Body of pancreas (tissue), 4 donors: ENCODE measurements at regions not wholly inside any gene's neighbourhood (a gene's known extent, or its start where the extent isn't known, plus 50 kb on each side); places are given as distances from the start of the nearest gene placed in this dataset.
A peak's percentile ranks its signal among the peaks of the same experiment; 100 is the strongest.

Experiments used
- ATAC-seq: fragments of 150-250 bp; one replicate; pipeline ENCODE4 v1.9.1; 2016
- DNase-seq, 4 donors: peaks; one replicate each; pipeline ENCODE4 v3.0.0-alpha.2; 2019
- H3K27ac ChIP-seq, 4 donors: fragments of 200-600 bp; sonication (generic); 1 replicate in 3 of 4; 2 replicates in 1 of 4; pipeline versions ENCODE4 v1.5.1 to v1.6.1; 2016 to 2019; ENCODE audit warnings: mild to moderate bottlenecking in 1 of 4, mixed read lengths in 1 of 4, moderate library complexity in 1 of 4
- H3K27me3 ChIP-seq, 2 donors: fragments of 200-600 bp; sonication (generic); one replicate each; pipeline ENCODE4 v1.6.0; 2016; ENCODE audit warnings: mild to moderate bottlenecking in 1 of 2
- H3K36me3 ChIP-seq, 2 donors: fragments of 200-600 bp; sonication (generic); replicated peaks in 1 of 2; 2 replicates each; pipeline ENCODE4 v1.5.1; 2016; ENCODE audit warnings: low read depth in 2 of 2; ENCODE audit not compliant: insufficient read depth in 1 of 2
- H3K4me1 ChIP-seq: fragments of 200-600 bp; sonication (generic); one replicate; pipeline ENCODE4 v1.6.0; 2016
- H3K4me3 ChIP-seq, 2 donors: fragments of 200-600 bp; sonication (generic); 1 replicate in 1 of 2; 2 replicates in 1 of 2; pipeline ENCODE4 v1.5.1; 2016 to 2019
- H3K9me3 ChIP-seq, 3 donors: fragments of 200-600 bp; sonication (generic); 1 replicate in 2 of 3; 2 replicates in 1 of 3; pipeline ENCODE4 v1.5.1; 2016
- POLR2A ChIP-seq, 3 donors: fragments of 450-650 bp; IDR thresholded peaks; one replicate each; pipeline ENCODE4 v1.6.1; 2016; ENCODE audit warnings: antibody characterized with exemption in 3 of 3, mild to moderate bottlenecking in 2 of 3
- WGBS, 2 donors: methylation state at CpG; one replicate each; pipeline ENCODE4 v1.1.5; 2017; 5-methylcytosine and 5-hydroxymethylcytosine counted together
- intact Hi-C: fragments of 100-400 bp; cut with DNase I; formaldehyde crosslinking; loops from one replicate; pipeline ENCODE4 v1.15.1; 2023
- TF ChIP-seq, protein P1 (sequence below), 7 experiments: fragments of 450-650 bp in 4 of 7; fragments of 200-600 bp in 3 of 7; sonication (generic) in 3 of 7; IDR thresholded peaks; one replicate each; pipeline ENCODE4 v1.5.1; 2016 to 2019; ENCODE audit warnings: antibody characterized with exemption in 7 of 7

- ATAC-seq (no peak), DNase-seq (no peak)
- WGBS, 2 donors, result 72 to 86% methylated on average over 1 of the region's 1 CpG
- Histone ChIP-seq H3K27ac (no peak overlapping the region), H3K9me3 (no peaks in the 10 kb centered on the region), H3K4me3 (no peak overlapping the region), H3K4me1 (no peaks in the 10 kb centered on the region), H3K36me3 (no peaks in the 10 kb centered on the region), H3K27me3 (no peaks in the 10 kb centered on the region)
- TF ChIP-seq POLR2A (IDR thresholded peaks at IDR 0.05), result no peak
- TF ChIP-seq, protein P1, sequence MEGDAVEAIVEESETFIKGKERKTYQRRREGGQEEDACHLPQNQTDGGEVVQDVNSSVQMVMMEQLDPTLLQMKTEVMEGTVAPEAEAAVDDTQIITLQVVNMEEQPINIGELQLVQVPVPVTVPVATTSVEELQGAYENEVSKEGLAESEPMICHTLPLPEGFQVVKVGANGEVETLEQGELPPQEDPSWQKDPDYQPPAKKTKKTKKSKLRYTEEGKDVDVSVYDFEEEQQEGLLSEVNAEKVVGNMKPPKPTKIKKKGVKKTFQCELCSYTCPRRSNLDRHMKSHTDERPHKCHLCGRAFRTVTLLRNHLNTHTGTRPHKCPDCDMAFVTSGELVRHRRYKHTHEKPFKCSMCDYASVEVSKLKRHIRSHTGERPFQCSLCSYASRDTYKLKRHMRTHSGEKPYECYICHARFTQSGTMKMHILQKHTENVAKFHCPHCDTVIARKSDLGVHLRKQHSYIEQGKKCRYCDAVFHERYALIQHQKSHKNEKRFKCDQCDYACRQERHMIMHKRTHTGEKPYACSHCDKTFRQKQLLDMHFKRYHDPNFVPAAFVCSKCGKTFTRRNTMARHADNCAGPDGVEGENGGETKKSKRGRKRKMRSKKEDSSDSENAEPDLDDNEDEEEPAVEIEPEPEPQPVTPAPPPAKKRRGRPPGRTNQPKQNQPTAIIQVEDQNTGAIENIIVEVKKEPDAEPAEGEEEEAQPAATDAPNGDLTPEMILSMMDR (IDR thresholded peaks at IDR 0.05), result peak in 4 of 7 experiments; percentile 6 to 25 (median 8)
- intact Hi-C loops, result no loop called here
Measured at GRCh38 chr9:73079326-73079725, 72.3 kb upstream of the ANXA1 start.

- H3K27me3 ChIP-seq, result no peaks in the 10 kb centered on the region
- H3K27ac ChIP-seq, result no peak overlapping the region
- no peaks in the 10 kb centered on the region for H3K9me3 ChIP-seq
- ATAC-seq (no peak), DNase-seq (no peak)
- no peaks in the 10 kb centered on the region for H3K36me3 ChIP-seq
- no peaks in the 10 kb centered on the region for H3K4me1 ChIP-seq
- intact Hi-C loops, result no loop called here
- no peak overlapping the region for H3K4me3 ChIP-seq
- TF ChIP-seq POLR2A (IDR thresholded peaks at IDR 0.05), result no peak
- TF ChIP-seq, protein P1 (IDR thresholded peaks at IDR 0.05), result no peak
Measured at GRCh38 chr9:73077625-73078030, 74.0 kb upstream of the ANXA1 start.

DNA sequence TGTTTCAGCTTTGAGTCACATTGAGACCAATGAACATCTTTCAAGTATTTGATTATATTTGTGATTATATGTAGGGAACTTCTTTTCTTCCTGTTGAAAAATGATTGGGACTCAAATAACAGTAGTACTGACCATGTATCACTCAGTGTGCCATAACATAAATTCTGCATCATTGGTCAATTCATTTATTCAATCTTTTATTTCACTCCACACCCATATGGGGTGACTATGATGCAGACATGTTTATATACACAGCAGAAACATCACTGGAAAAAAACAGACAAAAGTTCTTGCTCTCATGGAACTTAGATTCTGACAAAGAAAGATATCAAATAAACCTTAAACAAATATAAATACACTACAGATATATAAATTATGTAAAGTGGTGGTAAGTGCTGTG is 74.7 kb upstream of the ANXA1 start:
- no peak overlapping the region for H3K27ac ChIP-seq
- intact Hi-C loops, result no loop called here

GRCh38 chr9:73074176-73074708 is 77.4 kb upstream of the ANXA1 start:
- Histone ChIP-seq H3K4me3 (no peak overlapping the region), H3K9me3 (no peaks in the 10 kb centered on the region), H3K4me1 (no peaks in the 10 kb centered on the region), H3K27me3 (no peaks in the 10 kb centered on the region), H3K36me3 (no peaks in the 10 kb centered on the region), H3K27ac (peak overlapping the region in 2 of 4 donors; percentile 37 to 43)
- DNase-seq (no peak), ATAC-seq (peak; percentile 27)
- intact Hi-C loops, result no loop called here
- no peak for TF ChIP-seq POLR2A (IDR thresholded peaks at IDR 0.05)
- TF ChIP-seq, protein P1 (IDR thresholded peaks at IDR 0.05), result no peak
- WGBS, 2 donors, result 37% methylated on average over 2 of the region's 2 CpGs

More for the DNA sequence above, 74.7 kb upstream of the ANXA1 start:
- H3K27me3 ChIP-seq, result no peaks in the 10 kb centered on the region
- H3K4me3 ChIP-seq, result no peak overlapping the region
- H3K9me3 ChIP-seq, result no peaks in the 10 kb centered on the region
- no peaks in the 10 kb centered on the region for H3K4me1 ChIP-seq
- DNase-seq, result no peak
- TF ChIP-seq, protein P1 (IDR thresholded peaks at IDR 0.05), result no peak
- TF ChIP-seq POLR2A (IDR thresholded peaks at IDR 0.05), result no peak
- no peak for ATAC-seq
- H3K36me3 ChIP-seq, result no peaks in the 10 kb centered on the region
